ENCODE measurements at regions not wholly inside any gene's neighbourhood (a gene's known extent, or its start where the extent isn't known, plus 50 kb on each side); places are given as distances from the start of the nearest gene placed in this dataset.
A peak's percentile ranks its signal among the peaks of the same experiment; 100 is the strongest.

GRCh38 chr10:47183704-47184041 is 116.3 kb upstream of the GDF10 start:
- no peak overlapping the region for H3K27ac Mint-ChIP-seq
- ATAC-seq = no peak

GRCh38 chr10:47184273-47184672 is 115.7 kb upstream of the GDF10 start:
- no peaks in the 10 kb centered on the region for H3K36me3 Mint-ChIP-seq
- ATAC-seq = no peak
- no peaks in the 10 kb centered on the region for H3K9me3 Mint-ChIP-seq
- no peak overlapping the region for H3K27ac Mint-ChIP-seq
- no peak for DNase-seq (ENCODE audit: low spot score in 2 of 2)

More at GRCh38 chr10:47183704-47184041, 116.3 kb upstream of the GDF10 start:
- H3K36me3 Mint-ChIP-seq = no peaks in the 10 kb centered on the region
- no peak for DNase-seq (ENCODE audit: low spot score in 2 of 2)
- no peaks in the 10 kb centered on the region for H3K9me3 Mint-ChIP-seq

GRCh38 chr10:47184724-47185330 is 115.2 kb upstream of the GDF10 start:
- Mint-ChIP-seq H3K27ac (no peak overlapping the region), H3K36me3 (no peaks in the 10 kb centered on the region), H3K9me3 (no peaks in the 10 kb centered on the region)
- DNase-seq (ENCODE audit: low spot score in 2 of 2) (peak in 1 of 2 donors; percentile 1), ATAC-seq (no peak)

GRCh38 chr10:47186941-47187340 is 113.1 kb upstream of the GDF10 start:
- Mint-ChIP-seq H3K27ac (no peak overlapping the region), H3K9me3 (no peaks in the 10 kb centered on the region), H3K36me3 (no peaks in the 10 kb centered on the region)
- no peak for ATAC-seq
- DNase-seq (ENCODE audit: low spot score in 2 of 2) = no peak

GRCh38 chr10:47187592-47187991 is 112.4 kb upstream of the GDF10 start:
- Mint-ChIP-seq H3K9me3 (no peaks in the 10 kb centered on the region), H3K27ac (peak overlapping the region in 1 of 2 donors; percentile 55), H3K36me3 (no peaks in the 10 kb centered on the region)
- ATAC-seq = no peak
- DNase-seq (ENCODE audit: low spot score in 2 of 2) = no peak

GRCh38 chr10:47188156-47188555 is 111.8 kb upstream of the GDF10 start:
- Mint-ChIP-seq H3K36me3 (no peaks in the 10 kb centered on the region), H3K27ac (no peak overlapping the region), H3K9me3 (no peaks in the 10 kb centered on the region)
- no peak for DNase-seq (ENCODE audit: low spot score in 2 of 2)
- no peak for ATAC-seq

- Mint-ChIP-seq H3K27ac (peak overlapping the region in 1 of 2 donors; percentile 47), H3K9me3 (no peaks in the 10 kb centered on the region), H3K36me3 (no peaks in the 10 kb centered on the region)
- no peak for DNase-seq (ENCODE audit: low spot score in 2 of 2)
- ATAC-seq = no peak
Observed at GRCh38 chr10:47189802-47190201, 110.2 kb upstream of the GDF10 start.

- no peak overlapping the region for H3K27ac Mint-ChIP-seq
- H3K36me3 Mint-ChIP-seq = no peaks in the 10 kb centered on the region
- ATAC-seq (no peak), DNase-seq (ENCODE audit: low spot score in 2 of 2) (no peak)
- no peaks in the 10 kb centered on the region for H3K9me3 Mint-ChIP-seq
Observed at GRCh38 chr10:47190301-47190700, 109.7 kb upstream of the GDF10 start.

- ATAC-seq = no peak
- Mint-ChIP-seq H3K27ac (no peak overlapping the region), H3K9me3 (no peaks in the 10 kb centered on the region), H3K36me3 (no peaks in the 10 kb centered on the region)
- DNase-seq (ENCODE audit: low spot score in 2 of 2) = no peak
Observed at GRCh38 chr10:47190802-47191450, 109.1 kb upstream of the GDF10 start.

GRCh38 chr10:47192273-47192672 is 107.7 kb upstream of the GDF10 start:
- H3K27ac Mint-ChIP-seq = no peak overlapping the region
- no peaks in the 10 kb centered on the region for H3K9me3 Mint-ChIP-seq
- no peak for DNase-seq (ENCODE audit: low spot score in 2 of 2)

GRCh38 chr10:47193666-47194065 is 106.3 kb upstream of the GDF10 start:
- Mint-ChIP-seq H3K36me3 (no peaks in the 10 kb centered on the region), H3K9me3 (no peaks in the 10 kb centered on the region), H3K27ac (no peak overlapping the region)
- DNase-seq (ENCODE audit: low spot score in 2 of 2) (no peak), ATAC-seq (peak in 1 of 2 donors; percentile 25)

More at GRCh38 chr10:47192273-47192672, 107.7 kb upstream of the GDF10 start:
- no peak for ATAC-seq
- H3K36me3 Mint-ChIP-seq = no peaks in the 10 kb centered on the region

- peaks cover 0 to 1% of the 10 kb centered on the region in 2 donors for H3K9me3 Mint-ChIP-seq
- peak; percentile 80 to 84 for ATAC-seq
- peak in 1 of 2 donors; percentile 21 for DNase-seq (ENCODE audit: low spot score in 2 of 2)
Observed at GRCh38 chr10:47195274-47195885, 104.6 kb upstream of the GDF10 start.

GRCh38 chr10:47196691-47197090 is 103.3 kb upstream of the GDF10 start:
- H3K27ac Mint-ChIP-seq = peak overlapping the region in 1 of 2 donors; percentile 80
- no peaks in the 10 kb centered on the region for H3K36me3 Mint-ChIP-seq
- ATAC-seq = no peak
- H3K9me3 Mint-ChIP-seq = peaks cover 0 to 8% of the 10 kb centered on the region in 2 donors
- DNase-seq (ENCODE audit: low spot score in 2 of 2) = no peak

More at GRCh38 chr10:47195274-47195885, 104.6 kb upstream of the GDF10 start:
- H3K27ac Mint-ChIP-seq = peak overlapping the region; percentile 80 to 84
- no peaks in the 10 kb centered on the region for H3K36me3 Mint-ChIP-seq

- H3K27ac Mint-ChIP-seq = no peak overlapping the region
- H3K9me3 Mint-ChIP-seq = peaks cover 0 to 13% of the 10 kb centered on the region in 2 donors
- DNase-seq (ENCODE audit: low spot score in 2 of 2) (no peak), ATAC-seq (no peak)
- H3K36me3 Mint-ChIP-seq = no peaks in the 10 kb centered on the region
Observed at GRCh38 chr10:47198221-47198620, 101.8 kb upstream of the GDF10 start.

GRCh38 chr10:47205192-47205591 is 94.8 kb upstream of the GDF10 start:
- Mint-ChIP-seq H3K27ac (no peak overlapping the region), H3K36me3 (peaks cover 0 to 9% of the 10 kb centered on the region in 2 donors), H3K9me3 (peaks cover 3 to 27% of the 10 kb centered on the region in 2 donors)
- no peak for ATAC-seq
- no peak for DNase-seq (ENCODE audit: low spot score in 2 of 2)

GRCh38 chr10:47206449-47207280 is 93.3 kb upstream of the GDF10 start:
- no peak for DNase-seq (ENCODE audit: low spot score in 2 of 2)
- peaks cover 3 to 26% of the 10 kb centered on the region in 2 donors for H3K9me3 Mint-ChIP-seq
- ATAC-seq = peak; percentile 80 to 90
- H3K27ac Mint-ChIP-seq = peak overlapping the region; percentile 79 to 89
- H3K36me3 Mint-ChIP-seq = peaks cover 5 to 16% of the 10 kb centered on the region in 2 donors

- ATAC-seq (peak; percentile 64 to 68), DNase-seq (ENCODE audit: low spot score in 2 of 2) (no peak)
- Mint-ChIP-seq H3K9me3 (peaks cover 3 to 27% of the 10 kb centered on the region in 2 donors), H3K36me3 (peaks cover 5 to 19% of the 10 kb centered on the region in 2 donors), H3K27ac (peak overlapping the region; percentile 79 to 89)
Observed at GRCh38 chr10:47207281-47207615, 92.7 kb upstream of the GDF10 start.
